ENCODE measurements at regions not wholly inside any gene's neighbourhood (a gene's known extent, or its start where the extent isn't known, plus 50 kb on each side); places are given as distances from the start of the nearest gene placed in this dataset.

DNA sequence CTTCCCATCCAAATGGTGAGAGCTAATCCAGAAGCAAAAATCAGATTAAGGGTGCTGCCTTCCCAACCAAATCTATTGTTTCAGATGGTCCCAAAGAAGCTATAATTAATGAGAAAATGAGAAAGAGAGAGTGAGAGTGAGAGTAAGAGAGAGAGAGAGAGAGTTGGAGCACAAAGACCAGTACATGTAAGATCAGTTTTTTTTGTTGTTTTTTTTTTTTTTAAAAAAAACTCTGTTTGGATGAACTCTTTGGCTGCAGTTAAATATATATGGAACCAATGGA lies 305.6 kb downstream of the PTEN start:
- TF ChIP-seq, protein P1, sequence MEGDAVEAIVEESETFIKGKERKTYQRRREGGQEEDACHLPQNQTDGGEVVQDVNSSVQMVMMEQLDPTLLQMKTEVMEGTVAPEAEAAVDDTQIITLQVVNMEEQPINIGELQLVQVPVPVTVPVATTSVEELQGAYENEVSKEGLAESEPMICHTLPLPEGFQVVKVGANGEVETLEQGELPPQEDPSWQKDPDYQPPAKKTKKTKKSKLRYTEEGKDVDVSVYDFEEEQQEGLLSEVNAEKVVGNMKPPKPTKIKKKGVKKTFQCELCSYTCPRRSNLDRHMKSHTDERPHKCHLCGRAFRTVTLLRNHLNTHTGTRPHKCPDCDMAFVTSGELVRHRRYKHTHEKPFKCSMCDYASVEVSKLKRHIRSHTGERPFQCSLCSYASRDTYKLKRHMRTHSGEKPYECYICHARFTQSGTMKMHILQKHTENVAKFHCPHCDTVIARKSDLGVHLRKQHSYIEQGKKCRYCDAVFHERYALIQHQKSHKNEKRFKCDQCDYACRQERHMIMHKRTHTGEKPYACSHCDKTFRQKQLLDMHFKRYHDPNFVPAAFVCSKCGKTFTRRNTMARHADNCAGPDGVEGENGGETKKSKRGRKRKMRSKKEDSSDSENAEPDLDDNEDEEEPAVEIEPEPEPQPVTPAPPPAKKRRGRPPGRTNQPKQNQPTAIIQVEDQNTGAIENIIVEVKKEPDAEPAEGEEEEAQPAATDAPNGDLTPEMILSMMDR (IDR thresholded peaks at IDR 0.05; ENCODE audit: low read depth, low read length) = no peak
- Histone ChIP-seq H3K36me3 (no peaks in the 10 kb centered on the region), H3K9me3 (no peaks in the 10 kb centered on the region), H3K4me1 (no peaks in the 10 kb centered on the region), H3K27me3 (no peaks in the 10 kb centered on the region), H3K4me3 (ENCODE audit: low read depth, low read length) (no peak overlapping the region)
- DNase-seq = no peak

DNA sequence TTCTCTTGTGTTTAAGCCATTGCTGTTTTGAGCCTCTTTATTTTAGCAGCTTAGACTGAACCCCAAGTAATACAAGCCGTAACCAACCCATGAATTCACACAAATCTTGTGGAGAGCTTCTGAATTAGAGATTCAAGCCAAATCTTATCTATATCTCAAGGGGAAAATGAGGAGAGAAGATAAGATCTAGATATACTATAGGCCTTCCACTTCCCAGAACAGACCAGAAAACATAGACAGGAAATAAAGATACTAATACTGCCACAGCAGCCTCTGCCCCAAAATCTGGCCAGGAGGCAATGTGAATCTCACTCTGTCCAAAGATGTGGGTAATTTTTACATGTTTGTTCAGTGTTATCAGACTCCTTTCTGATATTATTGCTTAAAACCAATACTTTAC lies 307.2 kb downstream of the PTEN start:
- Histone ChIP-seq H3K36me3 (no peaks in the 10 kb centered on the region), H3K4me3 (ENCODE audit: low read depth, low read length) (no peak overlapping the region), H3K27me3 (no peaks in the 10 kb centered on the region), H3K4me1 (no peaks in the 10 kb centered on the region), H3K9me3 (no peaks in the 10 kb centered on the region)
- TF ChIP-seq, protein P1 (IDR thresholded peaks at IDR 0.05; ENCODE audit: low read depth, low read length) = no peak
- no peak for DNase-seq

DNA sequence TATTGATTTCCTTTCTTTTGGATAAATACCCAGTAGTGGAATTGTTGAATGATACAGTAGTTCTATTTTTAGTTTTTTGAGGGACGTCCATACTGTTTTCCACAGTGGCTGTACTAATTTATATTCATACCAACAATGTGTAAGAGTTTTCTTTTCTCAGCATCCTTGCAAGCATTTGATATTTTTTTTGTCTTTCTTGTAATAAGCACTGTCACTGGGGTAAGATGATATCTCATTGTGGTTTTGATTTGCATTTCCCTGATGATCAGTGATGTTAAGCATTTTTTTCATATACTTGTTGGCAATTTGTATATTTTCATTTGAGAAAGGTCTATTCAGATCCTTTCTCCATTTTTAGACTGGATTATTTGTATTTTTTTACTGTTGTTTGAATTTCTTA lies 308.7 kb downstream of the PTEN start:
- H3K36me3 ChIP-seq = no peaks in the 10 kb centered on the region
- no peaks in the 10 kb centered on the region for H3K4me1 ChIP-seq
- DNase-seq = no peak
- H3K4me3 ChIP-seq (ENCODE audit: low read depth, low read length) = no peak overlapping the region
- H3K27me3 ChIP-seq = no peaks in the 10 kb centered on the region
- TF ChIP-seq, protein P1 (IDR thresholded peaks at IDR 0.05; ENCODE audit: low read depth, low read length) = no peak
- no peaks in the 10 kb centered on the region for H3K9me3 ChIP-seq

DNA sequence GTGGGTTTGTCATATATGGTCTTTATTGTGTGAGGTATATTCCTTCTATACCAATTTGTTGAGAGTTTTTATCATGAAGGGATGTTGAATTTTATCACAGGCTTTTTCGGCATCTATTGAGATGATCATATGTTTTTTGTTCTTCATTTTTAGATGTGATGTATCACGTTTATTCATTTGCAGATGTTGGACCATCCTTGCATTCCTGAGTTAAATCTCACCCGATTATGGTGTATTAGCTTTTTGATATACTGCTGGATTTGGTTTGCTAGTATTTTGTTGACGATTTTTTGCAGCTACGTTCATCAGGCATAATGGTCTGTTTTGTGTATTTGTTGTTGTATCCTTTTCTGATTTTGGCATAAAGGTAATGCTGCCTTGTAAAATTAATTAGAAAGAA lies 311.0 kb downstream of the PTEN start:
- no peak for DNase-seq
- no peak overlapping the region for H3K4me3 ChIP-seq (ENCODE audit: low read depth, low read length)
- H3K27me3 ChIP-seq = no peaks in the 10 kb centered on the region
- no peaks in the 10 kb centered on the region for H3K9me3 ChIP-seq
- H3K36me3 ChIP-seq = no peaks in the 10 kb centered on the region
- no peaks in the 10 kb centered on the region for H3K4me1 ChIP-seq
- TF ChIP-seq, protein P1 (IDR thresholded peaks at IDR 0.05; ENCODE audit: low read depth, low read length) = no peak

DNA sequence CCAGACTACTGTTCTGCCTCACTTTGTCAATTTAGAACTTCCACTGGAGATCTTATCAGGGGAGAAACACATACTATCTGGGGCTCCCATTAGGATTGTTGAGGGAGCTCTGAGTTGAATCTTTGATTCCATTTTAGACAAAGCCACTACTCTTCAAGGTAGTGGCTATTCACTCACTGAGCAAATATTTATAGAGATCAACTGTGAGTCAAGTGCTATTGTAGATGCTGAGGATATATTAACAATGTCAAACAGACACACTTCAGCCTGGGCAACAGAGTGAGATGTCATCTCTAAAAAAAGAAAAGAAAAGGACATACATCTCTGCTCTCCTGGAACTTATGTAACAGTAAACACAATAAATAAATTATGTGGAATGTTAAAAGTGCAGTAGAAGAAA lies 315.3 kb downstream of the PTEN start:
- DNase-seq = no peak
- Histone ChIP-seq H3K9me3 (no peaks in the 10 kb centered on the region), H3K36me3 (no peaks in the 10 kb centered on the region)

DNA sequence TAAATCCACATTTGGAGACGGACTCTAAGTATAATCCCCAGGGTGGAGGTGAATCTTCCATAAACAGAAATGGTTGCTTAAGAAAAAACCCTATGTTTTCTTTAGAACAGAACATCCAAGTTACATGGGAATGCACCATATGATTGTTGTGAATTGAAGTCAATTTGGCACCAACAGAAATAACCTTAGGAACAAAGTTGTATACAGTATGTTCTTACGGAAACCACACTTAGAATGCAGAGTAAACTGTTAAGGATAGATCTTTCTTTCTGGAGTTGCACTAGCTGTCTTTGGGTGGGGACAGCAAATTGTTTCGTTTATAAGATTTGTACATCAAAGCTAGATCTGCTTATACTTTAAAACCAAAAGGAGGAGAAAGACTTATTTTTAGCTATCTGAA lies 316.4 kb downstream of the PTEN start:
- no peak overlapping the region for H3K4me3 ChIP-seq (ENCODE audit: low read depth, low read length)
- H3K36me3 ChIP-seq = no peaks in the 10 kb centered on the region
- DNase-seq = no peak
- no peaks in the 10 kb centered on the region for H3K9me3 ChIP-seq
- H3K4me1 ChIP-seq = no peaks in the 10 kb centered on the region
- no peaks in the 10 kb centered on the region for H3K27me3 ChIP-seq
- TF ChIP-seq, protein P1 (IDR thresholded peaks at IDR 0.05; ENCODE audit: low read depth, low read length) = no peak

More for the DNA sequence above, 315.3 kb downstream of the PTEN start:
- H3K4me3 ChIP-seq (ENCODE audit: low read depth, low read length) = no peak overlapping the region
- TF ChIP-seq, protein P1 (IDR thresholded peaks at IDR 0.05; ENCODE audit: low read depth, low read length) = no peak
- no peaks in the 10 kb centered on the region for H3K4me1 ChIP-seq
- no peaks in the 10 kb centered on the region for H3K27me3 ChIP-seq
